SK-N-SH (cell line): ENCODE measurements at regions not wholly inside any gene's neighbourhood (a gene's known extent, or its start where the extent isn't known, plus 50 kb on each side); places are given as distances from the start of the nearest gene placed in this dataset.

Experiments
- CTCF ChIA-PET: fragments of 300-600, 350-600 bp; formaldehyde crosslinking; extraction: SDS; loops from one replicate; lab custom pipeline; 2021; lab: Yijun Ruan, JAX
- POLR2A ChIA-PET: fragments of 350-600 bp; sonication (Branson Sonifier 250); formaldehyde crosslinking; extraction: SDS; loops from one replicate; lab custom pipeline; 2020; ENCODE audit warnings: antibody characterized with exemption, inconsistent platforms; lab: Yijun Ruan, JAX
- DNase-seq: peaks from one replicate; pipeline ENCODE4 v3.0.0; 2012
- H2AFZ ChIP-seq: fragments of 200-600 bp; sonication (generic); 2 replicates; pipeline ENCODE4 v1.8.1; 2016; ENCODE audit warnings: antibody characterized with exemption, mild to moderate bottlenecking, low read depth
- H3F3A ChIP-seq: fragments of 200-600 bp; sonication (generic); replicated peaks from 2 replicates; pipeline ENCODE3; 2016; ENCODE audit warnings: antibody characterized with exemption, mild to moderate bottlenecking; ENCODE audit not compliant: insufficient read depth
- H3K27ac ChIP-seq, 2 experiments: fragments of 200-500 bp in 1 of 2; fragments of 200-600 bp in 1 of 2; sonication (Bioruptor generic) in 1 of 2; sonication (generic), shearing (Covaris generic) in 1 of 2; 2 replicates each; pipeline versions ENCODE4 v1.5.1 to v1.6.1; 2014 to 2016; ENCODE audit warnings: low read depth in 2 of 2, inconsistent platforms in 1 of 2, low read length in 1 of 2, mild to moderate bottlenecking in 1 of 2, mixed read lengths in 1 of 2
- H3K27me3 ChIP-seq: fragments of 200-600 bp; sonication (generic), shearing (Covaris generic); 2 replicates; pipeline ENCODE4 v1.6.1; 2016; ENCODE audit warnings: mixed run types; ENCODE audit not compliant: insufficient read depth
- H3K36me3 ChIP-seq, 2 experiments: fragments of 200-500 bp in 1 of 2; fragments of 200-600 bp in 1 of 2; sonication (Bioruptor generic) in 1 of 2; sonication (generic) in 1 of 2; replicated peaks in 1 of 2; 2 replicates each; pipeline versions ENCODE3 to v1.5.1; 2014 to 2016; ENCODE audit warnings: low read length in 1 of 2, mild to moderate bottlenecking in 1 of 2; ENCODE audit not compliant: insufficient read depth in 2 of 2, control insufficient read depth in 1 of 2
- H3K4me1 ChIP-seq, 2 experiments: fragments of 200-500 bp in 1 of 2; fragments of 200-600 bp in 1 of 2; sonication (Bioruptor generic) in 1 of 2; sonication (generic), shearing (Covaris generic) in 1 of 2; 2 replicates each; pipeline versions ENCODE4 v1.5.1 to v1.6.1; 2014 to 2016; ENCODE audit warnings: low read depth in 1 of 2, low read length in 1 of 2, mixed run types in 1 of 2; ENCODE audit not compliant: insufficient read depth in 2 of 2, control insufficient read depth in 1 of 2
- H3K4me2 ChIP-seq: fragments of 200-600 bp; sonication (generic), shearing (Covaris generic); 2 replicates; pipeline ENCODE4 v1.6.1; 2017; ENCODE audit warnings: mixed run types
- H3K4me3 ChIP-seq, 2 experiments: fragments of 200-500 bp in 1 of 2; fragments of 200-600 bp in 1 of 2; sonication (Bioruptor generic) in 1 of 2; sonication (generic), shearing (Covaris generic) in 1 of 2; 2 replicates each; pipeline versions ENCODE4 v1.5.1 to v1.8.1; 2014 to 2016; ENCODE audit warnings: low read depth in 2 of 2, inconsistent platforms in 1 of 2, low read length in 1 of 2, mild to moderate bottlenecking in 1 of 2, mixed read lengths in 1 of 2, moderate library complexity in 1 of 2
- H3K79me2 ChIP-seq: fragments of 200-600 bp; sonication (generic); 2 replicates; pipeline ENCODE4 v1.8.1; 2017; ENCODE audit warnings: mild to moderate bottlenecking; ENCODE audit not compliant: insufficient read depth
- H3K9ac ChIP-seq: fragments of 200-600 bp; sonication (generic); 2 replicates; pipeline ENCODE4 v1.6.1; 2017; ENCODE audit warnings: mixed run types
- H3K9me2 ChIP-seq: fragments of 200-600 bp; sonication (generic); 2 replicates; pipeline ENCODE4 v1.6.1; 2017; ENCODE audit warnings: mixed run types
- H3K9me3 ChIP-seq: fragments of 200-600 bp; sonication (generic); 2 replicates; pipeline ENCODE4 v1.6.1; 2017; ENCODE audit warnings: mixed run types, mild to moderate bottlenecking, moderate library complexity
- H4K20me1 ChIP-seq: fragments of 200-600 bp; sonication (generic); 2 replicates; pipeline ENCODE4 v1.6.1; 2017; ENCODE audit warnings: mild to moderate bottlenecking, mixed run types; ENCODE audit not compliant: insufficient read depth
- CHD2 ChIP-seq: fragments of 150-350 bp; IDR thresholded peaks from 2 replicates; pipeline ENCODE4 v1.6.1; 2018; ENCODE audit warnings: low read length; ENCODE audit not compliant: partially characterized antibody
- GABPA ChIP-seq: IDR thresholded peaks from 2 replicates; pipeline ENCODE4 v1.4.0; 2012; ENCODE audit warnings: low read depth, mild to moderate bottlenecking
- JUND ChIP-seq: IDR thresholded peaks from 2 replicates; pipeline ENCODE4 v1.4.0; 2012
- REST ChIP-seq: IDR thresholded peaks from 2 replicates; pipeline ENCODE4 v1.6.1; 2012; ENCODE audit warnings: mild to moderate bottlenecking, low read depth, low read length, moderate library complexity
- RXRA ChIP-seq: IDR thresholded peaks from 2 replicates; pipeline ENCODE4 v1.4.0; 2012; ENCODE audit warnings: low read depth, mild to moderate bottlenecking, borderline replicate concordance
- TAF1 ChIP-seq: IDR thresholded peaks from 2 replicates; pipeline ENCODE4 v1.6.1; 2012; ENCODE audit warnings: low read depth, mild to moderate bottlenecking, low read length, moderate library complexity, borderline replicate concordance
- USF2 ChIP-seq: fragments of 150-350 bp; IDR thresholded peaks from 2 replicates; pipeline ENCODE4 v1.6.1; 2017; ENCODE audit warnings: antibody characterized with exemption, low read length, low read depth, borderline replicate concordance
- WGBS: methylation state at CpG from one replicate; pipeline ENCODE4 v1.1.6; 2017; ENCODE audit warnings: low lambda C conversion rate; 5-methylcytosine and 5-hydroxymethylcytosine counted together

- Histone ChIP-seq H3K9me3 (no peaks in the 10 kb centered on the region), H3K4me2 (no peak overlapping the region), H4K20me1 (no peaks in the 10 kb centered on the region), H3F3A (no peaks in the 10 kb centered on the region), H3K36me3 (no peaks in the 10 kb centered on the region), H3K9ac (no peak overlapping the region), H3K27ac (no peak overlapping the region), H2AFZ (no peak overlapping the region), H3K79me2 (no peaks in the 10 kb centered on the region), H3K4me3 (no peak overlapping the region), H3K27me3 (no peaks in the 10 kb centered on the region), H3K9me2 (no peaks in the 10 kb centered on the region; the same call in 1 of the 2 replicates), H3K4me1 (no peaks in the 10 kb centered on the region; a peak in 1 of 4 replicates)
- POLR2A ChIA-PET: no interaction called here
- no peak for TF ChIP-seq USF2
- no peak for TF ChIP-seq CHD2
- TF ChIP-seq JUND: no peak
- TF ChIP-seq TAF1: no peak
- no peak for TF ChIP-seq REST
- TF ChIP-seq RXRA: no peak
- TF ChIP-seq GABPA: no peak
- 36% methylated on average over 4 of the region's 4 CpGs for WGBS
- CTCF ChIA-PET: no interaction called here
- no peak for DNase-seq
Observed at GRCh38 chr10:65846949-65847348, 1078.9 kb upstream of the LRRTM3 start.

GRCh38 chr10:65847436-65848230 lies 1078.2 kb upstream of the LRRTM3 start:
- no peaks in the 10 kb centered on the region for H3K27me3 ChIP-seq
- no peak overlapping the region for H3K27ac ChIP-seq
- DNase-seq: no peak
- POLR2A ChIA-PET: no interaction called here
- CTCF ChIA-PET: interaction anchor here (1.0 to 1.1 kb wide), 2 partner anchors 11 to 15 kb away, joined by 3 to 4 read pairs; no protein-coding TSS in a partner anchor
- H3K4me3 ChIP-seq: no peak overlapping the region
- H3K9me2 ChIP-seq: no peaks in the 10 kb centered on the region; the same call in 1 of the 2 replicates
- H3K4me2 ChIP-seq: no peak overlapping the region
- no peaks in the 10 kb centered on the region for H3K79me2 ChIP-seq
- no peak overlapping the region for H2AFZ ChIP-seq
- TF ChIP-seq USF2 (no peak), REST (no peak), CHD2 (no peak)
- TF ChIP-seq, all 33 proteins: peak for 0
- H3K36me3 ChIP-seq: no peaks in the 10 kb centered on the region
- H3K4me1 ChIP-seq: no peaks in the 10 kb centered on the region; a peak in 1 of 4 replicates
- H4K20me1 ChIP-seq: no peaks in the 10 kb centered on the region
- WGBS: 38% methylated on average over 3 of the region's 3 CpGs
- no peaks in the 10 kb centered on the region for H3F3A ChIP-seq
- no peak overlapping the region for H3K9ac ChIP-seq
- H3K9me3 ChIP-seq: no peaks in the 10 kb centered on the region
